M059J (cell line): ENCODE measurements at regions not wholly inside any gene's neighbourhood (a gene's known extent, or its start where the extent isn't known, plus 50 kb on each side); places are given as distances from the start of the nearest gene placed in this dataset.
"Not testable (repeated sequence)": the region's sequence is repeated elsewhere in the genome, so short reads cannot be mapped to it uniquely, and the experiment has no call there.

ENCODE experiments used
- DNase-seq: peaks from one replicate; pipeline ENCODE4 v3.0.0-alpha.2; 2012; ENCODE audit warnings: low read depth

GRCh38 chr10:56298941-56299340 lies 62.1 kb downstream of the ZWINT start:
- DNase-seq: no peak

- DNase-seq: no peak
These were observed 64.4 kb downstream of the ZWINT start for GRCh38 chr10:56296618-56297017.

GRCh38 chr10:56288403-56288802 lies 72.7 kb downstream of the ZWINT start:
- no peak for DNase-seq

GRCh38 chr10:56286096-56286495 lies 75.0 kb downstream of the ZWINT start:
- DNase-seq: no peak

- DNase-seq: no peak
These were observed 81.8 kb downstream of the ZWINT start for GRCh38 chr10:56279270-56279669.

GRCh38 chr10:56269181-56269580 lies 91.9 kb downstream of the ZWINT start:
- no peak for DNase-seq

GRCh38 chr10:56266120-56266519 lies 94.9 kb downstream of the ZWINT start:
- no peak for DNase-seq

GRCh38 chr10:56258991-56259390 lies 102.1 kb downstream of the ZWINT start:
- no peak for DNase-seq

GRCh38 chr10:56258378-56258777 lies 102.7 kb downstream of the ZWINT start:
- no peak for DNase-seq

GRCh38 chr10:56255298-56255697 lies 105.8 kb downstream of the ZWINT start:
- no peak for DNase-seq

- DNase-seq: no peak
These were observed 120.6 kb downstream of the ZWINT start for GRCh38 chr10:56240471-56240870.

GRCh38 chr10:56231436-56231835 lies 129.6 kb downstream of the ZWINT start:
- peak; percentile 9 for DNase-seq

GRCh38 chr10:56222237-56222636 lies 138.8 kb downstream of the ZWINT start:
- DNase-seq: no peak

- no peak for DNase-seq
These were observed 148.1 kb downstream of the ZWINT start for GRCh38 chr10:56212951-56213350.

GRCh38 chr10:56181607-56182006 lies 179.5 kb downstream of the ZWINT start:
- DNase-seq: no peak

GRCh38 chr10:56178210-56178609 lies 182.8 kb downstream of the ZWINT start:
- DNase-seq: no peak

GRCh38 chr10:56155091-56155513 lies 206.0 kb downstream of the ZWINT start:
- not testable (repeated sequence) for DNase-seq

- no peak for DNase-seq
These were observed 214.3 kb downstream of the ZWINT start for GRCh38 chr10:56146806-56147205.

GRCh38 chr10:56142092-56142728 lies 218.8 kb downstream of the ZWINT start:
- DNase-seq: no peak

GRCh38 chr10:56139405-56139804 lies 221.7 kb downstream of the ZWINT start:
- no peak for DNase-seq

GRCh38 chr10:56135828-56136227 lies 225.2 kb downstream of the ZWINT start:
- DNase-seq: no peak

- DNase-seq: no peak
These were observed 237.8 kb downstream of the ZWINT start for GRCh38 chr10:56123247-56123646.

GRCh38 chr10:56116684-56117083 lies 244.4 kb downstream of the ZWINT start:
- no peak for DNase-seq

- no peak for DNase-seq
These were observed 251.6 kb downstream of the ZWINT start for GRCh38 chr10:56109454-56109853.
